ENCODE measurements at regions not wholly inside any gene's neighbourhood (a gene's known extent, or its start where the extent isn't known, plus 50 kb on each side); places are given as distances from the start of the nearest gene placed in this dataset.

- no peak for TF ChIP-seq ZNF292 (tag by site-specific recombination; IDR thresholded peaks at IDR 0.05; ENCODE audit: borderline replicate concordance, low read depth)
Measured at GRCh38 chr1:34359411-34359810, 182.7 kb downstream of the C1orf94 start (continued).

GRCh38 chr1:34360574-34360973 is 183.9 kb downstream of the C1orf94 start:
- POLR2A ChIA-PET: no interaction called here

GRCh38 chr1:34361121-34361520 is 184.4 kb downstream of the C1orf94 start:
- CTCF ChIA-PET: no interaction called here
- POLR2A ChIA-PET: no interaction called here
- H3K36me3 ChIP-seq (ENCODE audit: control insufficient read depth in 2 of 2, insufficient read depth in 1 of 2, low read length in 2 of 2): no peaks in the 10 kb centered on the region
- no peaks in the 10 kb centered on the region for H3K4me1 ChIP-seq (ENCODE audit: control insufficient read depth, insufficient read depth, low read length)
- no peak overlapping the region for H3K4me3 ChIP-seq (ENCODE audit: low read depth, low read length)
- no peaks in the 10 kb centered on the region for H3K9me3 ChIP-seq (ENCODE audit: control insufficient read depth, insufficient read depth, low read depth, low read length)
- no peak overlapping the region for H3K27ac ChIP-seq (ENCODE audit: extremely low read depth, low read depth, low read length)
- TF ChIP-seq ZNF555 (tag by site-specific recombination; conservative IDR thresholded peaks at IDR 0.05): no peak
- no peak for TF ChIP-seq ZNF19 (tag by site-specific recombination; IDR thresholded peaks at IDR 0.05; ENCODE audit: low read depth)
- TF ChIP-seq ZFP41 (tag by site-specific recombination; IDR thresholded peaks at IDR 0.05; ENCODE audit: borderline replicate concordance): no peak
- TF ChIP-seq PRDM1 (tag by site-specific recombination; IDR thresholded peaks at IDR 0.05): no peak
- no peak for TF ChIP-seq ZNF138 (tag by site-specific recombination; IDR thresholded peaks at IDR 0.05; ENCODE audit: borderline replicate concordance)
- no peak for TF ChIP-seq YY2 (tag by site-specific recombination; IDR thresholded peaks at IDR 0.05)
- TF ChIP-seq ZNF248 (tag by site-specific recombination; IDR thresholded peaks at IDR 0.05): no peak
- no peak for TF ChIP-seq ZBTB26 (tag by site-specific recombination; optimal IDR thresholded peaks at IDR 0.05)
- TF ChIP-seq ZNF624 (tag by site-specific recombination; IDR thresholded peaks at IDR 0.05): no peak
- no peak for TF ChIP-seq TCF7L2 (IDR thresholded peaks at IDR 0.05; ENCODE audit: borderline replicate concordance, low read depth, low read length)
- TF ChIP-seq ZNF560 (tag by site-specific recombination; IDR thresholded peaks at IDR 0.05; ENCODE audit: borderline replicate concordance): no peak
- TF ChIP-seq ZNF423 (tag by site-specific recombination; IDR thresholded peaks at IDR 0.05): no peak

More at GRCh38 chr1:34360574-34360973, 183.9 kb downstream of the C1orf94 start:
- H3K9me3 ChIP-seq (ENCODE audit: control insufficient read depth, insufficient read depth, low read depth, low read length): no peaks in the 10 kb centered on the region
- H3K4me3 ChIP-seq (ENCODE audit: low read depth, low read length): no peak overlapping the region
- no peaks in the 10 kb centered on the region for H3K36me3 ChIP-seq (ENCODE audit: control insufficient read depth in 2 of 2, insufficient read depth in 1 of 2, low read length in 2 of 2)
- CTCF ChIA-PET: no interaction called here
- no peak for TF ChIP-seq ZNF571 (tag by site-specific recombination; IDR thresholded peaks at IDR 0.05)
- TF ChIP-seq ZNF777 (tag by site-specific recombination; IDR thresholded peaks at IDR 0.05; ENCODE audit: borderline replicate concordance): no peak
- TF ChIP-seq ZNF416 (tag by site-specific recombination; IDR thresholded peaks at IDR 0.05): no peak
- no peak for TF ChIP-seq ZNF169 (tag by site-specific recombination; IDR thresholded peaks at IDR 0.05)
- no peak for TF ChIP-seq SCRT2 (tag by site-specific recombination; IDR thresholded peaks at IDR 0.05)
- no peak for TF ChIP-seq ZNF24 (tag by site-specific recombination; IDR thresholded peaks at IDR 0.05)
- no peak for TF ChIP-seq ZNF645 (tag by site-specific recombination; IDR thresholded peaks at IDR 0.05)
- no peak for TF ChIP-seq PRDM4 (tag by site-specific recombination; IDR thresholded peaks at IDR 0.05)
- no peak for TF ChIP-seq RBAK (tag by site-specific recombination; IDR thresholded peaks at IDR 0.05)
- no peak for TF ChIP-seq SP2 (tag by site-specific recombination; IDR thresholded peaks at IDR 0.05)
- no peak for TF ChIP-seq ZNF248 (tag by site-specific recombination; IDR thresholded peaks at IDR 0.05)
- TF ChIP-seq ZFP41 (tag by site-specific recombination; IDR thresholded peaks at IDR 0.05; ENCODE audit: borderline replicate concordance): no peak
- no peak for TF ChIP-seq GLIS1 (tag by site-specific recombination; IDR thresholded peaks at IDR 0.05)
- TF ChIP-seq ZNF341 (tag by site-specific recombination; IDR thresholded peaks at IDR 0.05; ENCODE audit: low read depth): no peak
- TF ChIP-seq ZFP69B (tag by site-specific recombination; IDR thresholded peaks at IDR 0.05): no peak
- no peak for TF ChIP-seq ZNF514 (tag by site-specific recombination; IDR thresholded peaks at IDR 0.05)
- no peak for TF ChIP-seq ZNF391 (tag by site-specific recombination; IDR thresholded peaks at IDR 0.05; ENCODE audit: borderline replicate concordance, low read depth)
- no peak for TF ChIP-seq ZNF148 (tag by site-specific recombination; IDR thresholded peaks at IDR 0.05; ENCODE audit: borderline replicate concordance)
- no peak for TF ChIP-seq ZNF2 (tag by site-specific recombination; IDR thresholded peaks at IDR 0.05)
- H3K27ac ChIP-seq (ENCODE audit: extremely low read depth, low read depth, low read length): no peak overlapping the region
- H3K4me1 ChIP-seq (ENCODE audit: control insufficient read depth, insufficient read depth, low read length): no peaks in the 10 kb centered on the region
